ENCODE measurements at regions not wholly inside any gene's neighbourhood (a gene's known extent, or its start where the extent isn't known, plus 50 kb on each side); places are given as distances from the start of the nearest gene placed in this dataset.
"Not testable (repeated sequence)": the region's sequence is repeated elsewhere in the genome, so short reads cannot be mapped to it uniquely, and the experiment has no call there.

- Histone ChIP-seq H3K9me3 (peaks cover 0 to 3% (median 0%) of the 10 kb centered on the region in 4 donors), H3K36me3 (no peaks in the 10 kb centered on the region), H3K4me3 (no peak overlapping the region), H3K27me3 (no peaks in the 10 kb centered on the region), H3K27ac (no peak overlapping the region), H3K4me1 (no peaks in the 10 kb centered on the region)
- no peak for DNase-seq
- intact Hi-C loops (cut with DNase I), result no loop called here
- TF ChIP-seq CTCF (IDR thresholded peaks at IDR 0.05), result no peak
- TF ChIP-seq EP300 (IDR thresholded peaks at IDR 0.05), result no peak
- TF ChIP-seq POLR2AphosphoS5 (IDR thresholded peaks at IDR 0.05), result no peak
- no peak for TF ChIP-seq POLR2A (IDR thresholded peaks at IDR 0.05)
- WGBS, 2 donors, result 62 to 66% methylated on average over 4 of the region's 4 CpGs
Measured at GRCh38 chr2:228432116-228432515, 250.6 kb upstream of the SPHKAP start.

- no peak for TF ChIP-seq POLR2A (IDR thresholded peaks at IDR 0.05)
- TF ChIP-seq CTCF (IDR thresholded peaks at IDR 0.05), result no peak
- TF ChIP-seq EP300 (IDR thresholded peaks at IDR 0.05), result no peak
- TF ChIP-seq POLR2AphosphoS5 (IDR thresholded peaks at IDR 0.05), result no peak
Measured at GRCh38 chr2:228430986-228431385, 249.5 kb upstream of the SPHKAP start.

GRCh38 chr2:228426502-228427216 is 245.2 kb upstream of the SPHKAP start:
- no peaks in the 10 kb centered on the region for H3K36me3 ChIP-seq
- no peak for TF ChIP-seq EP300 (IDR thresholded peaks at IDR 0.05)
- TF ChIP-seq CTCF (IDR thresholded peaks at IDR 0.05), result no peak
- no peak for TF ChIP-seq POLR2AphosphoS5 (IDR thresholded peaks at IDR 0.05)
- no peak for TF ChIP-seq POLR2A (IDR thresholded peaks at IDR 0.05)
- H3K27ac ChIP-seq, result no peak overlapping the region
- no peak overlapping the region for H3K4me3 ChIP-seq
- 75 to 79% methylated on average over 1 of the region's 1 CpG for WGBS, 2 donors
- H3K9me3 ChIP-seq, result peaks cover 0 to 3% (median 0%) of the 10 kb centered on the region in 4 donors
- H3K4me1 ChIP-seq, result no peaks in the 10 kb centered on the region
- DNase-seq, result no peak
- H3K27me3 ChIP-seq, result no peaks in the 10 kb centered on the region
- intact Hi-C loops (cut with DNase I), result no loop called here

More at GRCh38 chr2:228430986-228431385, 249.5 kb upstream of the SPHKAP start:
- Histone ChIP-seq H3K4me3 (no peak overlapping the region), H3K27ac (no peak overlapping the region), H3K27me3 (no peaks in the 10 kb centered on the region), H3K4me1 (no peaks in the 10 kb centered on the region), H3K36me3 (no peaks in the 10 kb centered on the region), H3K9me3 (peaks cover 0 to 3% (median 0%) of the 10 kb centered on the region in 4 donors)
- 27 to 69% methylated on average over 1 of the region's 1 CpG for WGBS, 2 donors
- intact Hi-C loops (cut with DNase I), result no loop called here
- DNase-seq, result no peak

- H3K9me3 ChIP-seq; H3K4me1 ChIP-seq; H3K36me3 ChIP-seq; intact Hi-C loops (cut with DNase I); H3K27ac ChIP-seq; DNase-seq; H3K4me3 ChIP-seq; H3K27me3 ChIP-seq: not testable (repeated sequence)
- 73 to 79% methylated on average over 31 of the region's 31 CpGs for WGBS, 2 donors
Measured at GRCh38 chr2:228425411-228426060, 244.0 kb upstream of the SPHKAP start.

- 58 to 68% methylated on average over 1 of the region's 1 CpG for WGBS, 2 donors
- no peaks in the 10 kb centered on the region for H3K9me3 ChIP-seq
- H3K4me1 ChIP-seq, result no peaks in the 10 kb centered on the region
- intact Hi-C loops (cut with DNase I), result no loop called here
- no peak for DNase-seq
- H3K4me3 ChIP-seq, result no peak overlapping the region
- no peak overlapping the region for H3K27ac ChIP-seq
- no peaks in the 10 kb centered on the region for H3K36me3 ChIP-seq
- H3K27me3 ChIP-seq, result no peaks in the 10 kb centered on the region
- no peak for TF ChIP-seq CTCF (IDR thresholded peaks at IDR 0.05)
Measured at GRCh38 chr2:228417956-228418355, 236.5 kb upstream of the SPHKAP start.

Measured in sigmoid colon (tissue), 6 donors.